Central memory CD8-positive, alpha-beta T cell (primary cell): ENCODE measurements at regions not wholly inside any gene's neighbourhood (a gene's known extent, or its start where the extent isn't known, plus 50 kb on each side); places are given as distances from the start of the nearest gene placed in this dataset.
A peak's percentile ranks its signal among the peaks of the same experiment; 100 is the strongest.

Experiments used
- ATAC-seq: fragments of 150-1000 bp; cut with Tn5 transposase; replicated peaks from 2 replicates; pipeline ENCODE4 v1.10.0; 2022; ENCODE audit warnings: mild to moderate bottlenecking, moderate FRiP score, moderate number of reproducible peaks; ENCODE audit not compliant: poor library complexity, severe bottlenecking; ENCODE audit errors: extremely low read depth
- DNase-seq, 2 donors: peaks; one replicate each; pipeline ENCODE4 v3.0.0; 2021; ENCODE audit warnings: low spot score in 2 of 2
- H3K27ac Mint-ChIP-seq: one replicate; pipeline ENCODE4 v1.8.0; 2022; ENCODE audit warnings: low read depth, mild to moderate bottlenecking, moderate library complexity, mixed read lengths
- H3K27me3 Mint-ChIP-seq: one replicate; pipeline ENCODE4 v1.8.0; 2022; ENCODE audit warnings: mixed read lengths
- H3K36me3 Mint-ChIP-seq: one replicate; pipeline ENCODE4 v1.8.0; 2022; ENCODE audit warnings: mild to moderate bottlenecking, moderate library complexity, mixed read lengths; ENCODE audit not compliant: insufficient read depth
- H3K4me1 Mint-ChIP-seq: one replicate; pipeline ENCODE4 v1.8.0; 2022; ENCODE audit warnings: mixed read lengths
- H3K4me3 Mint-ChIP-seq: one replicate; pipeline ENCODE4 v1.8.0; 2022; ENCODE audit warnings: mild to moderate bottlenecking, moderate library complexity, mixed read lengths
- H3K9me3 Mint-ChIP-seq: one replicate; pipeline ENCODE4 v1.8.0; 2022; ENCODE audit warnings: mixed read lengths

DNA sequence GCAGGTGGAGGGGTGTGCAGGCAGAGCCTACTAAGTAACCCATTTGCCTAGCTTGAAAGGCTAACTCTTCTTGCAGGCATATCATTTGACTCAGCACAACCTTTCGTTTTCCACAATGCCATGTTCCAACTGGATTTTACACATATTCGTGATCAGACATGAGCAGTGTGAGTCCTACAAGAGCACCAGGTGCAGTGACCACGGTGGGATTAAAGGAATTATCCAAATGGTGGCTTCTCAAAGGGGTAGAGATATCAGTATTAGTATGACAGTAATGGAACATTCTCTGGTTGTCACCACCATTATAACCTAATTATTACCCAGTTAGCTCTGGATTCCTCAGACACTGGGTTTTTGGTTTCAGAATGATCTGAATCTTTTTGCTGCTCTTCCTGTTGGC lies 323.5 kb downstream of the LMO4 start:
- Mint-ChIP-seq H3K9me3 (no peaks in the 10 kb centered on the region), H3K4me3 (no peak overlapping the region)

GRCh38 chr1:87665151-87665550 lies 336.5 kb downstream of the LMO4 start:
- no peak overlapping the region for H3K27ac Mint-ChIP-seq
- H3K4me3 Mint-ChIP-seq, result no peak overlapping the region
- H3K36me3 Mint-ChIP-seq, result no peaks in the 10 kb centered on the region
- ATAC-seq (no peak), DNase-seq (no peak)
- H3K4me1 Mint-ChIP-seq, result no peaks in the 10 kb centered on the region
- H3K27me3 Mint-ChIP-seq, result peaks cover 16% of the 10 kb centered on the region
- peaks cover 12% of the 10 kb centered on the region for H3K9me3 Mint-ChIP-seq

More for the DNA sequence above, 323.5 kb downstream of the LMO4 start:
- H3K27me3 Mint-ChIP-seq, result peaks cover 16% of the 10 kb centered on the region
- ATAC-seq (no peak), DNase-seq (no peak)
- H3K4me1 Mint-ChIP-seq, result no peaks in the 10 kb centered on the region
- H3K27ac Mint-ChIP-seq, result no peak overlapping the region
- H3K36me3 Mint-ChIP-seq, result no peaks in the 10 kb centered on the region

GRCh38 chr1:87666681-87667080 lies 338.0 kb downstream of the LMO4 start:
- no peaks in the 10 kb centered on the region for H3K36me3 Mint-ChIP-seq
- ATAC-seq (no peak), DNase-seq (no peak)
- no peak overlapping the region for H3K27ac Mint-ChIP-seq
- peaks cover 6% of the 10 kb centered on the region for H3K9me3 Mint-ChIP-seq
- H3K4me1 Mint-ChIP-seq, result no peaks in the 10 kb centered on the region
- H3K4me3 Mint-ChIP-seq, result no peak overlapping the region
- peaks cover 16% of the 10 kb centered on the region for H3K27me3 Mint-ChIP-seq

GRCh38 chr1:87669674-87670073 lies 341.0 kb downstream of the LMO4 start:
- no peak for ATAC-seq

GRCh38 chr1:87673309-87673708 lies 344.6 kb downstream of the LMO4 start:
- Mint-ChIP-seq H3K4me1 (no peaks in the 10 kb centered on the region), H3K4me3 (no peak overlapping the region), H3K36me3 (no peaks in the 10 kb centered on the region), H3K27ac (no peak overlapping the region), H3K9me3 (no peaks in the 10 kb centered on the region), H3K27me3 (no peaks in the 10 kb centered on the region)
- DNase-seq (no peak), ATAC-seq (no peak)

More at GRCh38 chr1:87669674-87670073, 341.0 kb downstream of the LMO4 start:
- DNase-seq, result no peak
- H3K36me3 Mint-ChIP-seq, result no peaks in the 10 kb centered on the region
- no peaks in the 10 kb centered on the region for H3K9me3 Mint-ChIP-seq
- no peak overlapping the region for H3K4me3 Mint-ChIP-seq
- H3K27me3 Mint-ChIP-seq, result peaks cover 16% of the 10 kb centered on the region
- no peaks in the 10 kb centered on the region for H3K4me1 Mint-ChIP-seq
- no peak overlapping the region for H3K27ac Mint-ChIP-seq

DNA sequence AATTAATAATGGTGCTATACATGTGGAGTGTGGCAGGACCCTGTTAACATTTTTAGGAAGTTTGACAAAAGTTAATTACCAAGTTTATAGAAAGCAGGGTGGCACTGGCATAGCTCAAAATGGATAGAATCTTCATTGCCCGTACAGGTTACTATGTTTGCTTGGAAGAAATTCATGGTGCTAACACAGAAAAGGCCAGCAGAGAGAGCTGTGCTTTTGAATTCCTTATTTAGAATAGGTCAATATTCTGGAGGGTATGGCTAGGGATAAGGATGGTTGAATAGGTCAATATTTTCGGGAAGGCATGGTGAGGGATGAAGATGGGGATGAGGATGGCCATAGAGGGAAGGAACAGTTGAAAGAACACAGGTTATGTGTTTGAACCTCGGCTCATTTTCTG lies 345.1 kb downstream of the LMO4 start:
- Mint-ChIP-seq H3K4me3 (no peak overlapping the region), H3K4me1 (no peaks in the 10 kb centered on the region), H3K9me3 (no peaks in the 10 kb centered on the region), H3K27me3 (no peaks in the 10 kb centered on the region), H3K36me3 (no peaks in the 10 kb centered on the region), H3K27ac (no peak overlapping the region)
- ATAC-seq (no peak), DNase-seq (no peak)

DNA sequence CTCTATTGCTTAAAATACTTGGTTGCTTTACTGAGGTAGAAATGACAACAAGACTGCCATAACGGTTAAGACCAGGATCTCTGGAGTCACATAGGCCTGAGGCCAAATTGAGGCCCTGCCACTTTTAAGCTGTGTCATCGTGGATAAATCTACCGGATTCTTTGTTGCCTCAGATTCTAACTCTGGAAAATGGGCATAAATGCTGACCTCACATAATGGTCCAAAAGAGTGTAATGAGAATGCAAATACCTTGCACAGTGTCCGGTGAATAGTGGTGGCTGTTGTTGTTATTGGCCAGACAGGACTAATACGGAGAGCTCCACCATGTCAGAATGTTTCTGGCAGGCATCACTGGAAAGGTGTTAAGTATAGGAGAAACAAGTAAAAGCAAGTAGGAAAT lies 346.1 kb downstream of the LMO4 start:
- Mint-ChIP-seq H3K4me1 (no peaks in the 10 kb centered on the region), H3K36me3 (no peaks in the 10 kb centered on the region), H3K4me3 (no peak overlapping the region), H3K9me3 (no peaks in the 10 kb centered on the region), H3K27ac (no peak overlapping the region), H3K27me3 (no peaks in the 10 kb centered on the region)
- no peak for DNase-seq
- ATAC-seq, result no peak

DNA sequence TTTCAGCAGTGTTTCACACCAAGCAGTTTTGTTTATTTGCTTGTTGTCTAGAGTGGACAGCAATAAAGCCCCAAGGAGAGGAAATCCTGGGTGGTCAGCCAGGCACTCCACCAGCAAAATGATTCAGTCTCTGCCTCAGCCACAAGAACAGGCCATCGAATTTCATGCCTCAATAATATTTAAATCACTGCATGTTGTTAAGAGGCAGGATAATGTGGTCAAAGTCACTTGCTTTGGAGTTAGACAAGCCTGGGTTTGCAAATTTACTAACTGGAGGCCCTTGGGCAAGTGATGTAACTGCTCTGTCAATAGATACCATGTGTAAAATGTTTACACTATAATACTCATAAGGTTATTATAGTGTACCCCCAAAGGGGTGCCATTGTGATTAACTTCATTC lies 349.6 kb downstream of the LMO4 start:
- DNase-seq (no peak), ATAC-seq (no peak)
- no peaks in the 10 kb centered on the region for H3K36me3 Mint-ChIP-seq
- no peaks in the 10 kb centered on the region for H3K4me1 Mint-ChIP-seq
- H3K27me3 Mint-ChIP-seq, result peaks cover 9% of the 10 kb centered on the region
- no peaks in the 10 kb centered on the region for H3K9me3 Mint-ChIP-seq
- no peak overlapping the region for H3K27ac Mint-ChIP-seq
- no peak overlapping the region for H3K4me3 Mint-ChIP-seq

DNA sequence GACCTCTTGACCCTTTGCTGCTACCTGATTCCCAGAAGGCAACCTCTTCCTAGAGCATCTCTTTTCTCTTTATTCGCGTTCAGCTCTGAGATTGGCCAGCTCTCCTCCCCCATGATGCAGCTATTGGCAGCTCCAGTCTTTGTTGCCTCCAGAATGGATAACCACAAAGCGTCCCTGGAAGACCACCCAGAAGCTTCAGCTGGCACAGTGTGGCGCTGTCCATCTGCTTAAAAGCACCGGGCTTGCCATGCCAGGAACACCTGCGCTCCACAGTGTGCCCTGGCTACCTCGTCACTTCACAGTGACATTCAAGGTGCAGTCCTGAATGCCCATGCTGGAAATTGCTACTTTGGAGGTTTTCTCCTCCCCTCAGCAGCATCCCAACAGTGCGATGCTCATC lies 353.9 kb downstream of the LMO4 start:
- no peak overlapping the region for H3K27ac Mint-ChIP-seq
- H3K27me3 Mint-ChIP-seq, result peaks cover 35% of the 10 kb centered on the region
- H3K9me3 Mint-ChIP-seq, result no peaks in the 10 kb centered on the region
- ATAC-seq (no peak), DNase-seq (no peak)
- no peaks in the 10 kb centered on the region for H3K4me1 Mint-ChIP-seq
- no peak overlapping the region for H3K4me3 Mint-ChIP-seq
- H3K36me3 Mint-ChIP-seq, result no peaks in the 10 kb centered on the region

DNA sequence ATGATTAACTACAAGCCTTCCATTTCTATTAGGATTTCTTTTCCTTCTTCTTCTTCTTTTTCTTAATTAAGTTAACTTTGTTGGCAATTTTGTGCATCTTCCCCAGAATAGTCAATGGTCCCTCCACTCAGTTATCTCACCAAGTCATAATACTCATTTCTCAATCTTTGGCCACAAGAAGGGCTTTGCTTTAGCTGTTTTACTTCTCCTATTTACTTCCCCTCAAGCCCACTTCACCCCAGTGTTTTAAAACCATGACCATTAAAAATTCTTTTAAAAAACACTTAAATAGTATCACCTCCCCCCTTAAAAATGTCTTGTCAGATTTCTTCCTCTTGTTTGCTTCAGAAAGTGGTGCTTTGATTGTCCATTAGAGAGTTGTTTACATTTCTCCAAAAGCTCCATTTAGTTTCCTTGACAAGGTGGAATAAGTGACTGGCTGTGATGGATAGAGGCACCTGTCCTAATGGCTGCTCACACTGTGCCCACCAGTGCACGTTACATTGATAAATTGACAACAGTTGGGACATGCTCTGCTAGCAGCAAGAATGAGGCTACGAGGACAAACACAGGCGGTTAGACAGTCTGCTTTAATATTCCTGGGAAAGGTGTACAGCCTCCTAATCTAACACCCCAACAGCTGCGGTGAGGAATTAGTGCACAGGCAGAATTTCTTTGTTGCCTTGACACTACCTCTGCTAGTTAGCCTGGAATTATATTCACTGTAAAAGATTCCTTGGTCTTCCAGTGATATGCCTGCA lies 354.7 kb downstream of the LMO4 start:
- no peak overlapping the region for H3K4me3 Mint-ChIP-seq
- peaks cover 40% of the 10 kb centered on the region for H3K27me3 Mint-ChIP-seq
- H3K27ac Mint-ChIP-seq, result no peak overlapping the region
- no peak for DNase-seq
- H3K4me1 Mint-ChIP-seq, result no peaks in the 10 kb centered on the region
- no peaks in the 10 kb centered on the region for H3K36me3 Mint-ChIP-seq
- no peaks in the 10 kb centered on the region for H3K9me3 Mint-ChIP-seq
- ATAC-seq, result no peak

DNA sequence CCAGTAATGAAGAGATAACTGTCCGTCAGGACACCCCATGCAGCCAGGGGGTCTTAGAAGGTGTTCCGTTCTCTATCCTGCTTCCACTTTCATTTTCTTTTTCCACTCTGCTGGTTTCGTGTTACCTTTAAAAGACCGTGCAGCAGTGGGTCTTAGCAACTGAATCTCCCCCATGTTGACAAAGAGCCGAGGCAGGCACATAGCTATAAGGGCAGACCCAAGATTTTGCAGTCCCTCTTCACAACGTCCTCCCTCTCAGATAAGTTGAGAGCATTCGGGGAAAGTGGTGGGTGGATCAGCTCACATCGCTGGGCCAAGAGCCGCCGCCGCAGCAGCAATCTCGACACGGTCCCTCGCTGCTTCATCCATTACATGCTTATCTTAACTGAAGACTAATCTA lies 355.5 kb downstream of the LMO4 start:
- Mint-ChIP-seq H3K4me1 (no peaks in the 10 kb centered on the region), H3K27ac (no peak overlapping the region), H3K9me3 (no peaks in the 10 kb centered on the region), H3K27me3 (peaks cover 44% of the 10 kb centered on the region), H3K36me3 (no peaks in the 10 kb centered on the region), H3K4me3 (peak overlapping the region; percentile 14)
- ATAC-seq (no peak), DNase-seq (no peak)

DNA sequence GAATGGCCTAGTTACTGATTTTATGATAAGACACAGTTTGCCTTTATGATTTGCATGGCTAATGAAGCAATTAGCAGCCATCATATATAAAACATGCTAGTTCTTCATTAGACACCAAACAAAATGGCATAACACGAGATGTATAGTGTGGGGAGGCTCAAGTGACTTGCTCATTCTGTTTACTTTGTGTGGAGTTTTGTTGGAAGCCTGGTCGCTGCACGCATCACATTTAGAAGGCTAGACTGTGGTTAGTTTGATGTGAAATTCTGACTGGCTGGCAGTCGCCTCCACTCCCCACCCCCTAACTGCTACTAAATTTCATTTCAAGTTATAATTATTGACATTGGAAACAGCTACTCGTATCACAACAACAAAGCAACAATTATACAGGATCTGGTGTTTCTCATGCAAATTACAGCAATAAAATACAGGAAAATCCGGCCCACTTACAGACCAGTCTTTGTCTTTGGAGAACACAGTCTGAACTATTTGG lies 356.1 kb downstream of the LMO4 start:
- H3K9me3 Mint-ChIP-seq, result no peaks in the 10 kb centered on the region
- H3K4me3 Mint-ChIP-seq, result peak overlapping the region; percentile 14
- H3K27me3 Mint-ChIP-seq, result peaks cover 44% of the 10 kb centered on the region
- no peak for ATAC-seq
- H3K36me3 Mint-ChIP-seq, result no peaks in the 10 kb centered on the region
- H3K27ac Mint-ChIP-seq, result no peak overlapping the region
- DNase-seq, result no peak
- H3K4me1 Mint-ChIP-seq, result no peaks in the 10 kb centered on the region

GRCh38 chr1:87685311-87686135 lies 356.8 kb downstream of the LMO4 start:
- DNase-seq, result no peak
- Mint-ChIP-seq H3K27ac (no peak overlapping the region), H3K4me1 (no peaks in the 10 kb centered on the region), H3K27me3 (peaks cover 44% of the 10 kb centered on the region), H3K9me3 (no peaks in the 10 kb centered on the region), H3K4me3 (no peak overlapping the region), H3K36me3 (no peaks in the 10 kb centered on the region)
- no peak for ATAC-seq
